ENCODE measurements at regions not wholly inside any gene's neighbourhood (a gene's known extent, or its start where the extent isn't known, plus 50 kb on each side); places are given as distances from the start of the nearest gene placed in this dataset.
A peak's percentile ranks its signal among the peaks of the same experiment; 100 is the strongest.

- TF ChIP-seq, protein P1, sequence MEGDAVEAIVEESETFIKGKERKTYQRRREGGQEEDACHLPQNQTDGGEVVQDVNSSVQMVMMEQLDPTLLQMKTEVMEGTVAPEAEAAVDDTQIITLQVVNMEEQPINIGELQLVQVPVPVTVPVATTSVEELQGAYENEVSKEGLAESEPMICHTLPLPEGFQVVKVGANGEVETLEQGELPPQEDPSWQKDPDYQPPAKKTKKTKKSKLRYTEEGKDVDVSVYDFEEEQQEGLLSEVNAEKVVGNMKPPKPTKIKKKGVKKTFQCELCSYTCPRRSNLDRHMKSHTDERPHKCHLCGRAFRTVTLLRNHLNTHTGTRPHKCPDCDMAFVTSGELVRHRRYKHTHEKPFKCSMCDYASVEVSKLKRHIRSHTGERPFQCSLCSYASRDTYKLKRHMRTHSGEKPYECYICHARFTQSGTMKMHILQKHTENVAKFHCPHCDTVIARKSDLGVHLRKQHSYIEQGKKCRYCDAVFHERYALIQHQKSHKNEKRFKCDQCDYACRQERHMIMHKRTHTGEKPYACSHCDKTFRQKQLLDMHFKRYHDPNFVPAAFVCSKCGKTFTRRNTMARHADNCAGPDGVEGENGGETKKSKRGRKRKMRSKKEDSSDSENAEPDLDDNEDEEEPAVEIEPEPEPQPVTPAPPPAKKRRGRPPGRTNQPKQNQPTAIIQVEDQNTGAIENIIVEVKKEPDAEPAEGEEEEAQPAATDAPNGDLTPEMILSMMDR (IDR thresholded peaks at IDR 0.05; ENCODE audit: low read depth, low read length, missing control alignments): no peak
- DNase-seq (ENCODE audit: low read depth): no peak
- H3K4me3 ChIP-seq (ENCODE audit: low read depth, low read length): no peak overlapping the region
Observed at GRCh38 chr3:159926573-159926972, 62.1 kb upstream of the IL12A start.

DNA sequence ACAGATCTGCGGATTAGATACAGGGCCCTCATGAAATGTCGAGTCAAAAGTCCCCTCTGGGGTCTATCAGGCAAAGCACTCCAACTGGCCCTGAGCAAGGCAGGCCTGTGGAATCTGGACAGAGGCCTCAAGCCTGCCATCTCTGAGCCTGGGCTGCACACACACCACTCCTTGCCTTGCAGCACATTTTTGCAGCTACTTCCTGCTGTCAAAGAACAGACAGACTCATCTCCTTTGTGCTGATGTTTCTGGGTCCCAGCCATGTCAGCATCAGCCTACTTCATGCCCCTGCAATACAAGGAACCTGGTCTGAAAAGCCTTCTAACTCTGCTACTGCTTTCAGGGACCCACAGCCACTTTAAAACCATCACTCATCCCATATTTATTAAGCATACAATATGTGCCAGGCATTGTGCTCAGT is 60.6 kb upstream of the IL12A start:
- no peak for DNase-seq (ENCODE audit: low read depth)
- no peak overlapping the region for H3K4me3 ChIP-seq (ENCODE audit: low read depth, low read length)
- TF ChIP-seq, protein P1 (IDR thresholded peaks at IDR 0.05; ENCODE audit: low read depth, low read length, missing control alignments): no peak

DNA sequence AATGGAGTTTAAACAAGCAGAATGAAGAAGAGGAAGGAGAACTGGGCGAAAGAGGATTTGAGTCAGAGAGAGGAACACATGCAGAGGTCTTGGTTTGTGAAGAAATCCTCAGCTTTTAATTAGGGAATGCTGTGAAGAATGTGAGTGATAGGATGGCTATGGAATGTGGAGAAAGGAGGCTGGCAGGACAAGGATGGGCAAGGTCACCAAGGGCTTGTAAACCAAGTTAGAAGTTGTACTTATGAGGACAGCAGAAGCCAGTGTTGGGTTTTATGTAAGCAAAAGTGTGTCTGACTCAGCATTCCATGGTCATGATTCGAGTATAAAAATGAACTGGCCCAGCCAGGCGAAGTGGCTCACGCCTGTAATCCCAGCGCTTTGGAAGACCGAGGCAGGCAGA is 60.0 kb upstream of the IL12A start:
- TF ChIP-seq, protein P1 (IDR thresholded peaks at IDR 0.05; ENCODE audit: low read depth, low read length, missing control alignments): no peak
- H3K4me3 ChIP-seq (ENCODE audit: low read depth, low read length): no peak overlapping the region
- DNase-seq (ENCODE audit: low read depth): no peak

- DNase-seq (ENCODE audit: low read depth): no peak
- no peak overlapping the region for H3K4me3 ChIP-seq (ENCODE audit: low read depth, low read length)
- TF ChIP-seq, protein P1 (IDR thresholded peaks at IDR 0.05; ENCODE audit: low read depth, low read length, missing control alignments): peak; percentile 14
Observed at GRCh38 chr3:159929171-159930141, 59.2 kb upstream of the IL12A start.

- no peak overlapping the region for H3K4me3 ChIP-seq (ENCODE audit: low read depth, low read length)
- TF ChIP-seq, protein P1 (IDR thresholded peaks at IDR 0.05; ENCODE audit: low read depth, low read length, missing control alignments): no peak
- no peak for DNase-seq (ENCODE audit: low read depth)
Observed at GRCh38 chr3:159934216-159934615, 54.4 kb upstream of the IL12A start.

DNA sequence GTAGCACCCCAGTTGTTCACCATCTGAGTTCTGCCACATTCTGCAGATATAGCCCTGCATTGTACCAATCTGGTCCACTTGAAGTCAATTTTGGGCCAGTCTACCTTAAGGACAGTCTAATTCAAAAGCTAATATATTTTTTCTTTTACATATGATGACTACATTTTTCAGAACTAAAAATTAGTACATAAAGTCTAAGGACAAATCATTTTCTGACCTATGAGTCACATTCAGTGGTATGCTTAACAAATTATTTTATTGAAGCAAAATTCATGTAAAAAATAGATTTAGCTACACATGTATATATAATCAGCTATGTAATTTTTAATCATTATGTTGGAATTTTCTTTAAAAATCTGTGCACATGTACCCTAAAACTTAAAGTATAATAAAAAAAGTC is 52.1 kb upstream of the IL12A start:
- DNase-seq (ENCODE audit: low read depth): no peak

More for the DNA sequence above, 52.1 kb upstream of the IL12A start:
- no peak overlapping the region for H3K4me3 ChIP-seq (ENCODE audit: low read depth, low read length)
- TF ChIP-seq, protein P1 (IDR thresholded peaks at IDR 0.05; ENCODE audit: low read depth, low read length, missing control alignments): no peak

Measured in GM12864 (cell line).